ENCODE measurements at regions not wholly inside any gene's neighbourhood (a gene's known extent, or its start where the extent isn't known, plus 50 kb on each side); places are given as distances from the start of the nearest gene placed in this dataset.

DNA sequence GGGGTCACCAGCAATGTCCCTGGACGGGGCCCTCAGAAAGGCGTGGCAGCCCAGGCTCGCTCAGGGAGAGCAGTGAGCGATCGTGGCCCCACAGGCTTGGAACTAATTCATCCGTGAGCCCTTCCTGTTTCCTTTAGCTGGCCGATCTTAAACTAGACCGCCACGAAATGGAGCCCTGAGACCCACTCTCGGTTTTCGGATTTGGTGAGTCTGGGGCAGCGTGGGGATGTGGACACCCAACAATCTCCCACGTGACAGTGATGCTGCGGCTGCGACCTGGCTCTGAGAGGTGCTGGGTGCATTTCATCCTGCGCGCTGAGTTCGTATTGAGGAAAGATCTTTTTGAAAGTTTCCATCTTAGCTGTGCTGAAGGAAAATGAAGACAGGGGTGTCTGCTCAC is 501.3 kb upstream of the B3GAT1 start:
- no peak for DNase-seq (ENCODE audit: low read depth, low spot score)

DNA sequence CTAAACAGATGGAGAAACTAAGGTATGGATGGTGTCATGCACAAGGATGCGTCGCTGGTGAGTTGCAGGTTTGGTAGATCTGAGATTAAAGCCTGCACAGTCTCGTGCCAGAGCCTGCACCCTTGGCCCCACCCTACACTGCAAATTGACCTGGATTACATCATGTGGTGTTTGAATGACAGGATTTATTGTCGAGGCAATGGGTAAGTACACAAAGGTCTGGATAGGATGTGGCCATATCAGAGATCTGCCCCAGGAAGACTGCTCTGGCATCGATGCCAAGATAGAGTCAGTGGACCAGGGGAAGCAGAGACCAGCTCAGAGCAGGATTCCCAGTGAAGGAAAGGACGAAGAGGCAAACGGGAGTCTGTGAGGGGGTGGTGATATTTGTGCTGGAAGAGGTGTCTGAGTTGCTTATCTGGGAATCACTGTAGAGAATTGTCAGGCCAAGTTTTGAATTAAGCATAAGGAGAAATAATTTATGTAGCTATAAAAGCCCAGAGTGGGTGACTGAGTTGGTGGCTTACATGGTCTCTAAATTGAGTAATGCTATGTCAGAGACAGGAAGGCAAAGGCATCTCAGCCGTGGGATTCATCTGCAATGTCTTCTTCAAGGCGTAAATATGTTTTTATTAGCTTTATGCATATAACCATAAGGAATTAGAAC is 499.6 kb upstream of the B3GAT1 start:
- no peak for DNase-seq (ENCODE audit: low read depth, low spot score)

DNA sequence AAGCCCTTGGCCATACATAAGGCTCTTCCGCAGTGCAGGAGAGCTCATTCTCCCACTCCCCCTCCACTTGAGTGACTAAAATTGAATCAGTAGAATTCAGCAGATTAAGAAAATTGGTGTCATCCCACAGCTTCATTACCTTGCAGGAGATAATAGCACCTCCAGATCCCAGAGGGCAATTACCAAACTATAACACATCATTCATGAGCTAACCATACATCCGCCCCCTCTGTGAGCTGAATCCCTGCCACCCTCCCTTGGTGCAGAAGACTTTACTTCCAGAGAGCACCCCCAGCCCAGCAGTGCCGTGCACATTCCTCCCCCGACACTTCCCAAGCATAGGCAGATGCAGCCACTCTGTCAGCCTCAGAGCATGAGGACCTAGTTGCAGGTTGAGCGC is 496.5 kb upstream of the B3GAT1 start:
- no peak for DNase-seq (ENCODE audit: low read depth, low spot score)

DNA sequence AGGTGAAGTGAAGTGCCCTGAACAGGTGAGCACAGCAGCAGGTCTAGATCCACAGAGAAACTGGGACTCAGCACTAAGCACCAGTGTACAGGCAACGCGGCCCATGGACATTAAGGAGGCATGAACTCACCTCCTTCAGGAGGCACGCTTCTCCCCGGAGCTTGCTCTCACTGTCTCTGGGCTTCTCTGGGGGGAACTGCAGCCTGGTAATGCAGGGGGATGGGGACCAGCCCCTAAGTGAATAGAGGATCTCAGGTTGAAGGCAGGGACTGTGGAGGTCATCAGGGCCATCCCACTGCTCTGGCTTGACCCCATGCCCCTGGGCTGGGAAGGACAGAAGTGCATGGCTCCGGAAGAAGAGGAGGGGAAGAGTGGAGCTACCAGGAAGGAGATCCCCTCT is 495.6 kb upstream of the B3GAT1 start:
- no peak for DNase-seq (ENCODE audit: low read depth, low spot score)

DNA sequence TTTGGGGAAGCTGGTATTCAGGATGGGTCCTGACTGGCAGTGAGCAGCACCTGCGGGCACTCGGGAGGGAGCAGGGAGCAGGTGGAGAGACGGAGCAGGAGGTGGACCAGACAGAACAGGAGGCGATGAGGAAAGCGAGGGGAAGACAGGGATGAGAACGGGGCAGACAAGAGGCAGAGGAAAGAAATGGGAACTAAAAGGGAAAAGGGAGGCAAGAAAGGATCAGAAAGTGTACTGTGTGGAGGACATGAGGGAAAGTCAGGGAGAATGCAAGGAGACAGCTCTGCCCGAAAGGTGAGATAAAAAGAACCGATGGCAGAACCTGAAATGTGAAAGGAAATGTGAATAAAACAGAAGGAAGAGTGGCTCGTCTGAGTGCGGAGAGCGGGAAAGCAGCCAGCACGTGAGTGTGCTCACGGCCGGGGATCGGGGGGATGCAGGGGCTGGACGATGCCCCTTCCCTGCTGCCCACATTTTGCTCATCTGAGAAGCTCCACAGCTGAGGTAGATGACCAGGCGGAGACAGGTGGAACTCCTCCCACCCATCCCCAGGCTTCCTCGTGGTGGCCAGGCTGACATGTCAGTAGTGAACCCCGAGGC is 494.4 kb upstream of the B3GAT1 start:
- no peak for DNase-seq (ENCODE audit: low read depth, low spot score)

DNA sequence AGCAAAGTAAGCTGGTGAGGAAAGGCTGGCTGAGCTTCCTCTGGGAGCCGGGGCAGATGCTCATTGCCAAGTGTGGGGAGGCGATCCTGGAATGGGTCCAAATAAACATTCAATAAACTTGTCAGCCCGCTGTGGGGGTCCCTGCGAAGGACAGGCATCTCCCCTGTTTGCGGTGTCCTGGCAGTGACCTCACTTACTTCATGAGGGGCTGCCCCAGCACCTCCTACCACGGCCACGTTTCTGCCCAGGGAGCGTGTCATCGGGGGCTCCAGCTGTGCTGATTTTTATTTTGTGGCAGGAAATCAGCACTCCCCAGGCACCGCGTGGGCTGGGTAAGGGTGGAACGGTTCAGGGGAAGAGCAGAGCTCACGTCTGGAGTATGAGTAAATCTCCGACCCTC is 493.9 kb upstream of the B3GAT1 start:
- DNase-seq (ENCODE audit: low read depth, low spot score): no peak

DNA sequence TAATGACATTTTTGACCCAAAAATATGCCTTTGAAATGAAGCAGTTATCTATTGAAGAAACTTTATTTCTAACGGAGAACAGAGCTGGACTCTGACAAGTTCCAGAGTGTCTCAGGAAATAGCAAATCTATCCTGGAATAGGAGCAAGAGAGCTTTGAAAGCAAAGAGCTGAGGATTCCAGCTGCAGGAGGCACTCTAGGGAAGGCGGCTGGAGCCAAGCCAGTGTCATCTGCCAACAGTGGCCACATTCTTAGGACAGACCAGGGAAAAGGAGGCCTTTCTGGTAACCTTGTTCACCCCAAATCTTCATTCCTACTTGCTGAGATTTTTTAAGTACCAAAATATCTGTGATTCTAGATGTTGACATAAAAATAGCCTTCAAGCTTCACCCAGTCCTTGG is 493.5 kb upstream of the B3GAT1 start:
- no peak for DNase-seq (ENCODE audit: low read depth, low spot score)

DNA sequence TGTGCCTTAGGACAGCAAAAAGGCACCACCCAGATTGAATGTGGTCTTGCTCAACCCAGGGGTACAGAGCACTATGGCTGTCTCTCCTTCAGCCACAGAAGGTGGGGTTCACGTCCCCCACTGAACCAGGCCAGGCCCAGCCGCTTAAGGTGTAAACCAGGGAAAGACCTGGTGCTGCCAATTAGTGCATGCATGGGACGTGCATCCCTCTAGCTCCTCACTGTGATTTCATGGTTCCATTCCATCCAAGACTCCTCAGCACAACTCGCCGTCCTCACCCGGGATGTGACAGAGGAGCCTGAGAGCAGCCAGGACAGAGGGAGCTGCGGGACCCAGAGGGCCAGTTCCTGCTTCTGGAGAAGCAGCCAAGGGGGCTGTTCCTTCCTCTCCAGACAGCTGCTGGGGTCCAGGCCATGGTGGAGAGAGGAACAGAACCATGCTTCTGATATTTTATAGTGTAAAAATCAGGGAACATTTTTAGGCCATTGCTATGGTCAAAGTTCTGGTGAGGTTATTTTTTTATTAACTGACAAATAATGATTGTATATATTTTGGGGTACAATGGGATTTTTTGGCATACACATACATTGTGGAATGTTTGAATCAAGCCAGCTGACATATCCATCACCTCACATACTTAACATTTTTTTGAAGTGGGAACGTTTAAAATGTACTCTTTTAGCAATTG is 492.2 kb upstream of the B3GAT1 start:
- DNase-seq (ENCODE audit: low read depth, low spot score): no peak

DNA sequence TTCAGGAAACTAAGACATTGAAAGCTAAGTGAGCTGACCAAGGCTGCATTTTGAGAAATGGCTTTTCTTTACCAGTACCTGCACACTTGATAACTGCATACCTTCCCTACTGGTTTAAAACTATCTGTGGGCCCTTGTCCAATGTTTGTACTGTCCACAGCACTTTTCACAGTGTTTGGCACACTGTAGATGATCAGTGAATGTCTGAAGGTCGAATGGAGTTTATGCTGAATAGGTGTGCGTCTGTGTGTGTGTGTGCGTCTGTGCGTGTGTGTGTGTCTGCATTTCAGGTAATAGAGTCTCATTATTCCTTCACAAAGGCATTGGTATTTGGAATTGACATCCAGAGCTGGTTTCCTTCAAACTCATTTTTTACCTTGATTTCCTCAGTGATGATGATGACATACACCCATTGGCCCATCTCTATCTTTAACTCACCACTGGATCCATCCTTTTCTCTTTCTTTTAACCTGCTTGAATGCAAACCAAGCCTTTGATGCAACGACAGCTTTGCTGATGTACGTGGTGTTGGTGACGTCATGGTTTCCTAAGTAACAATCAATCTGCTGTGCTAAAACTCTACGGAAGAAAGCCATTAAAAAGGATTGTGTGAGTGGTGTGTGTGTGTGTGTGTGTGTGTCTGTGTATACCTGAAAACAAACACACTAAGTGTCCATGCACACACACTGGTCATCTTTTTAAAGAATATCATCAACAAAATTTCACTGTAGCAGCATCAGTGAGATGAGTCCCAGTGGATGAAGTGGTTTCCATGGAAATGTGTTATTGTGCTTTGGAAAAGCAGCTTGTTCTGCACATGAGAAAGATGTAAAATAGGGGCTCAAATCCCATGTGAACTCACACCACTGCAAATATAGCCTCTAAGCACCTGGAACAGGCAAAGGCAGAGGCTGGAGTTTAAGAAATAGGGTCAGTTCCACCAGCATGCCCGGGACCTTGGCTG is 490.2 kb upstream of the B3GAT1 start:
- no peak for DNase-seq (ENCODE audit: low read depth, low spot score)

DNA sequence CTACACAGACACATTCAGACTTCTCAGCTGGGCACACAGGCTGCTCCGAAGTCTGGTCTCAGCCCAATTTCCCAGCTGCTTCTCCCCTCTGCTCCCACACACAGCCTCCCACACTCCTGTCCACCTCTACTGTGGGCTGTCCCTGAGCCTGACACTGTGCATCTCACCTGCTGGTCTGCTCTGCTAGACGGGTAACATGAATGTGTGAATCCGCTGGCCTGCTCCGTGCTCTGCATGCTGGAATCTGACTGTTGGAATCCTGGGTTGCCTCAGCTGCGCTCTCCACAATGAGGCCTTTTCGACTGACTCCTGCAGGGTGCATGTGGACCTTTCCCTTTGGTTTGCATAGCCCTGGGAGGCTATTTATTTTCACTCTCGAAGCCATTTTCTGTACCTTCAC is 489.5 kb upstream of the B3GAT1 start:
- no peak for DNase-seq (ENCODE audit: low read depth, low spot score)

DNA sequence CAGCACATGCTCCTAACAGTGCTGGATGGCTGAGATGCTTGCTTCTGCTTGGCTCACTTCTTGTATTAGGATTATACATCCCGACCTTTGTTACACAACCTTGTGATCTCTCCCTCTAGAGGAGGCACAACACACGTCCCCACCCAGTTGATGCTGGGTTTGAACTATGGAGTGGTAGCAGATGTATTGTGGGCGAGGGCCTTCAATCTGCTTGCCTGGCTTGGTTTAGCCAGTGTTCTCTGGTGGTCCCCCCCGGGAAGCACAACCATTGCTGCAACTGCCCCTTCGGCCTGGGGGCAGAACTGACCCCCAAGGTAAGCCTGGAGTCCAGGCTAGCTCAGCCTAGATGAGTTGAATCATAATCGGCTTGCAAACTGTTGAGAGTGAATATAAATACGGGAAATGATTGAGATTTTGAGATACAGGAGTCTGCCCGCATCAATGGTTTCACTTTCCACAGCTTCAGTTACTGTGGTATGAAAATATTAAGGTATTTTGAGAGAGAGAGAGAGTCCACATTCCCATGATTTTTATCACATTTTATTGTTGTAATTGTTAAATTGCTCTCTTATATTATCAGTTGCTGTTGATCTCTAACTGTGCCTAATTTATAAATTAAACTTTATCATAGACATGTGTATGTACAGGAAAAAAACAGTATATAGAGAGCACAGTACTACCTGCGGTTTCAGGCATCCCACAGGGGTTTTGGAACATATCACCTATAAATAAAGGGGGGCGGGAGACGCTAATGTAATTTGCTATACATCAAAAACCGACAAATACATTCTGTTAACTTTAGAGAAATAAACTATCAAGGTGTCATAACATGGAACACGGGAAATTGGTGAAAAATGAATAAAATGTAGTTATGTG is 482.0 kb upstream of the B3GAT1 start:
- no peak for DNase-seq (ENCODE audit: low read depth, low spot score)

DNA sequence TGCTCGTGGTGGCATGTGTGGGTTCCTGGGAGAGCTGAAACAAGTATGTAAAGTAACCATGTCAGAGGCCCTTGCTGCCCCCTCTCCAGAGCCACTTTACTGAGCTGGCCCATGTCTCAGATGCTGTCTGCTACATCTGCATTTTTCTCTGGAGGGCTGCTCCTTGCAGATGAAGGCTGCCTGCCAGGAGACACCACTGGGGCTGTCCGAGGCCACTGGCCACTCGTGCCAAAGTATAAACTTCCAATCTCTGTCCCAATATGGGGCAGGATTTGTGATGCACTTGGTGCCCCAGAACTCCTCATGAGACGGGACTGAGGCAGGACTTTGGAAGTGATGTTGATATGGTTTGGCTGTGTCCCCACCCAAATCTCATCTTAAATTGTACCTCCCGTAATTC is 478.4 kb upstream of the B3GAT1 start:
- DNase-seq (ENCODE audit: low read depth, low spot score): no peak

DNA sequence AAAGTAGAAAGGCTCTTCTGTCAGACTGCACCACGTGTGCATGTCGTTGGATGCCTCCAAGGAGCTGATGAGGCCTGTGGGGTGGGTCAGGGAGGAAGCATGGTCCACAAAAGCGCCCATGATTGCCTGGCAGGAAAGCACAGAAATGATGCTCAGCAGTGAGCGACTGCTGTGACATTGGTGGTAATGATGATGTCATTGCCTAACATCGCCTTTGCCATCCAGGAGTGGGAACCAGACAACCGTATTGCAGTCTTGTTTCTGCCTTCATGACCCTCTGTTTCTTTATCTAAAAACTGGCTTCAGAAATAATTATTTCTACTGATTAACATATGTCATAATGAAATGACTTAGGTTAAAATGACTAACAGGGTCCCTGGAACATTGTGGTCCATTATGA is 477.8 kb upstream of the B3GAT1 start:
- no peak for DNase-seq (ENCODE audit: low read depth, low spot score)

DNA sequence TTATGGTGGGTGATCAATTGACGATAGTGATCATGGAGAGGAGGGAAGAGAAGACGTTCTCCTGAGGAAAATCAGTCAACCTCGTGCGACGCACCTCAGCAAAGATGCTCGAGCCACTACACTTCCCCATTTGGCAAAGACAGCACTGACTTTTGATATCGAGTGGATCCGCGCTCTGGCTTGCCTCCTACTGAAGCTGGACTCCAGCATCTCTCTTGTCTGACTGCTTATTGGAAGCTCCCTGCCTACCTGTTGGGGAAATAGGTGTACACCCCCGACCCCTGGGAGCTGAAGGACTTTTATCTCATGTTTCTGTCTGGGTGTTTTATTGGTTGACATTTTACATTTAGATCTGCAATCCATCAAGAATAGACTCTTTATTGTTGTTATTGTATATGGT is 476.8 kb upstream of the B3GAT1 start:
- no peak for DNase-seq (ENCODE audit: low read depth, low spot score)

DNA sequence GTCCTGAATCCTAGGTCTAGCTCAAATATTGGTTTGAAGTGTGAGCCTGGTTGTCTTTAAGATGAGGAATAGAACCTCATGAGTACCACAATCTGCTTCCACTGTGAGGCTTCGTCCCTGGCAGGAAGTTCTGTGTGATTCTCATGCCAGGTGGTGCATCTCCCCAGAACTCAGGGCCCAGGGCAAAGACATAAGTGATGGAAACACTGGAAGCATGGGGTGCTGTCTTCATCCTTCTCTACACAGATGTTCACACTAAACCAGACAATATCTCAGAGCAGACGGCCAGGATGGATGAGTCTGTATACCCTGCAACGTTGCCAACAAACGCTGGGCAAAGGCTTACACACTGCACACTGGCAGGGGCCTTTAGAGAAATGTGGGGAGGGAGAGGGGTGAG is 475.9 kb upstream of the B3GAT1 start:
- DNase-seq (ENCODE audit: low read depth, low spot score): no peak

DNA sequence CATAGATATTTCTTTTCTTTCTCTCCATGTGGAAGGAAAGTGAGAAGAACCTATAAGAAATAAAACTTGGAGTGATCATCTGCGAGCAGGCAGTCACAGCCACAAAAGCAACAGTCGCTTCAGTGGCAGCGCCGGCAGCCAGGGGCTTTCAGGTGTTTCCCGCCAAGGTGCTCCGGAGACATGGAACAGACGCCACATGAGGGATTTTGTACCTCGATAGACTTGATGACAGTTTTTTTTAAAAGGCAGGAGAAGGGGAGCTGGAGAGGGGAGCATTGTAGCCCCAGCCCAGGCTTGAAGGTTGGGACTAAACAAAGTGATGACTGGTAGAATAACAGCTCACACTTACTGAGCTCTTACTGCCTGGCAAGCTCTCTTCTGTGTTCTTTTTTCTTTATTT is 471.4 kb upstream of the B3GAT1 start:
- DNase-seq (ENCODE audit: low read depth, low spot score): no peak

DNA sequence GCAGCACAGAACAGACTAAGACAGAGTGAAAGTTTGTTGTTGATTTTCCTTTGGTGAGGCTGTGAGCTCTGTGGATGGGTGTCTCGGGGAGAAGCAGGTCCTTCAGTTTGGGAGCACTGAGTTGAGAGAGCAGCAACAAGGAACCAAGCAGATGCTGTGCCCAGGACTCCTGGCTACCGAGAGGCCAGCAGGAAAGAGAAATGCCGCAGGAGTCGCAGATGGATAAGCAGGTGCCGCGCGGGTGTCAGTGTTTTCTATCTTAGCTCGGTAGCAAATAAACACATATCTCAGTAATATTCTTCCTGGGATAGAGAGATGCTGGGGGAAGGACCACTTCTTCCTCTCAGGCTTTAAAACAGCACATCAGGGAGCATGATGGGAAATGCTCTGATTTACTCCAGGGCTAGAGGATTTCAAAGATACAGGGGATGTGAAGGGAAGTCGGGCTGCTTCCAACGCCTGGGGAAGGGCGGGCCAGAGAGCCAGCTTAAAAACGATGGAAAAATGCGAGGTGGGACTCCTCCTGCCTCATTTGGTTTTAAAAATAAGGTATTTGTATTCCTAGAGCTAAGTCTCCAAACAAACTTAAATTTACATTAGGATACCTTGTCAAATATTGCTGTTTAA is 470.7 kb upstream of the B3GAT1 start:
- no peak for DNase-seq (ENCODE audit: low read depth, low spot score)

DNA sequence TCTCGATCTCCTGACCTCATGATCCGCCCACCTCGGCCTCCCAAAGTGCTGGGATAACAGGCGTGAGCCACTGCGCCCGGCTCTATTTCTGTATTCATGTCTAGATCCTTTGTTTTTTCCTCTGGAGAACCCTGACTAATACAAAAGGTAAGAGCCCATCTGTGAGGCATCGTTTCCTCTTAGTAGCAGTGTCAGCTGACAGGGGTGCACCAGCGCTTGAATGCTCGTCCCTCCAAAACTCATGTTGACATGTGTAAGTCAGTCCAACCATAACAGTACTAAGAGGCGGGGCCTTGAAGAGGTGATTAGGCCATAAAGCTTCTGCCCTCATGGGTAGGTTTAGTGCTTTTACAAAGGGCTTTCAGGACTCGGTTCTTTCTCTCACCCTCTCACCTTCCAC is 470.1 kb upstream of the B3GAT1 start:
- DNase-seq (ENCODE audit: low read depth, low spot score): no peak

DNA sequence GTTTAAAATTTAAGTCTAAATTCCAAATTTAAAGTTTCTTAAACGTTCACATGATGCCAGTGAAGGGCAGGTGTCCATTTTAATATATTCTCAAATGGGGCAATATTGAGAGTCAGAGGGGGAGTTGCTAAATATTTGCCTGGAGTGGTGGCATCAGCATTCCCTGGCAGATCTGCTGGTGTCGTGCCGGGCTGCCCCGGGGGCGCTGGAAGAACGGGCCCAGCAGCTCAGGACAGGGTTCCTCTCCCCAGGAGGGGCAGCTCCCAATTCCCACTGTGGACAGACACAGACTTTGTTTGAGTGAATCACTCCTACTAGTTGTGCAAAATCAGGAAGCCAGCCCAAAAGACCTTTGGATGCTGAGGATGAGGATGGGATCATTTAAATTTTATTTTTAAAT is 468.7 kb upstream of the B3GAT1 start:
- no peak for DNase-seq (ENCODE audit: low read depth, low spot score)

DNA sequence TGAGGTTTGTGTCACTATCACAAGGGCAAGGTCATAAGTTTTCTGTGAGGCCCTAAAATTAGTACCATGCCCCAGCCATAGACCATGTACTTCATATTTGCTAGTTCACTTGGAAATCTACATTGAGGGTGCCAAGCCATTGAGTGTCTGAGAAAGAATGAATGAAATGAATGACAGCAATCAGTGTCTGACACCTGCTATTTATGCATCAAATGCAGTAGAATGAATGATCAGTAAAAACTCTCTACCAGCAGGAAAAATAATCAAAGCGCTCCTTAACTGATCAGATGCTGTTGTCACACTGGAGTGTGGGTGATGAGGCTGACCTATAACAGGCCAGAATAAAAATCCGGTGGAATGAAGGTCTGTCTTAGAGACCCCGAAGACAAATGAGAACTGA is 467.9 kb upstream of the B3GAT1 start:
- no peak for DNase-seq (ENCODE audit: low read depth, low spot score)

DNA sequence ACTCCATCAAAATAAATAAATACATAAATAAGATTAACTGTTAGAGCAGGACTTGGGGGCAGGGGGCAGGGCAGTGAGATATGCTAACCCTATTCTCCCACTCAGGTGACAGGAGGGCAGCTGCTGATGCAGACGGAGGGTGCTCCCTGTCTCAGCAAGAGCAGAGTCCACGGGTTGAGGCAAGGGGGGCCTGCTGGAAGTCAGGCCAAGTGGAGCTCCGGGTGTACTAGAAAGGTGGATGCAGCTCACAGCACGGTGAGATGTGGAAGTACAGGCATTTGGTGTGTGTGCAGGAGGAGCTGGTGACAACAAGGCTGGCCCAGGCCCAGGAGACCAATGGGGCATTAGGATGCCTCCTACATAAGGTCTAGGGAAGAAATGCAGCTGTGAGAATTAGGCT is 467.3 kb upstream of the B3GAT1 start:
- no peak for DNase-seq (ENCODE audit: low read depth, low spot score)

Data from astrocyte of the hippocampus (primary cell).